Activated CD8-positive, alpha-beta memory T cell treated with anti-CD3 and anti-CD28 coated beads for 4 hours (primary cell): ENCODE measurements at regions not wholly inside any gene's neighbourhood (a gene's known extent, or its start where the extent isn't known, plus 50 kb on each side); places are given as distances from the start of the nearest gene placed in this dataset.
"Not testable (repeated sequence)": the region's sequence is repeated elsewhere in the genome, so short reads cannot be mapped to it uniquely, and the experiment has no call there.

ENCODE experiments used
- DNase-seq, 2 donors: peaks; one replicate each; pipeline ENCODE4 v3.0.0-alpha.2; 2020; ENCODE audit warnings: low read depth in 2 of 2

- no peak for DNase-seq
Measured at GRCh38 chr2:57434441-57434840, 612.2 kb upstream of the VRK2 start.

- no peak for DNase-seq
Measured at GRCh38 chr2:57434972-57435371, 611.6 kb upstream of the VRK2 start.

GRCh38 chr2:57437077-57437476, 609.5 kb upstream of the VRK2 start:
- DNase-seq, result no peak

GRCh38 chr2:57440437-57440836, 606.2 kb upstream of the VRK2 start:
- no peak for DNase-seq

GRCh38 chr2:57443086-57443485, 603.5 kb upstream of the VRK2 start:
- no peak for DNase-seq

GRCh38 chr2:57443973-57444521, 602.6 kb upstream of the VRK2 start:
- DNase-seq, result no peak

- no peak for DNase-seq
Measured at GRCh38 chr2:57444752-57445430, 601.7 kb upstream of the VRK2 start.

GRCh38 chr2:57448816-57449215, 597.8 kb upstream of the VRK2 start:
- no peak for DNase-seq

GRCh38 chr2:57450170-57450569, 596.4 kb upstream of the VRK2 start:
- no peak for DNase-seq

- DNase-seq, result no peak
Measured at GRCh38 chr2:57452634-57453033, 594.0 kb upstream of the VRK2 start.

- DNase-seq, result no peak
Measured at GRCh38 chr2:57453945-57454344, 592.7 kb upstream of the VRK2 start.

GRCh38 chr2:57460396-57461276, 586.0 kb upstream of the VRK2 start:
- no peak for DNase-seq

GRCh38 chr2:57461624-57462023, 585.0 kb upstream of the VRK2 start:
- no peak for DNase-seq

GRCh38 chr2:57465067-57465466, 581.5 kb upstream of the VRK2 start:
- no peak for DNase-seq

- DNase-seq, result no peak
Measured at GRCh38 chr2:57465967-57466366, 580.6 kb upstream of the VRK2 start.

GRCh38 chr2:57475391-57475790, 571.2 kb upstream of the VRK2 start:
- no peak for DNase-seq

GRCh38 chr2:57479981-57480380, 566.6 kb upstream of the VRK2 start:
- no peak for DNase-seq

GRCh38 chr2:57488061-57488460, 558.5 kb upstream of the VRK2 start:
- no peak for DNase-seq

- no peak for DNase-seq
Measured at GRCh38 chr2:57490741-57491140, 555.9 kb upstream of the VRK2 start.

- no peak for DNase-seq
Measured at GRCh38 chr2:57491213-57491612, 555.4 kb upstream of the VRK2 start.

- not testable (repeated sequence) for DNase-seq
Measured at GRCh38 chr2:57493966-57494365, 552.6 kb upstream of the VRK2 start.

GRCh38 chr2:57497489-57498096, 549.0 kb upstream of the VRK2 start:
- DNase-seq, result no peak

- no peak for DNase-seq
Measured at GRCh38 chr2:57504787-57505186, 541.8 kb upstream of the VRK2 start.
